Activated CD8-positive, alpha-beta T cell treated with anti-CD3 and anti-CD28 coated beads for 36 hours (primary cell): ENCODE measurements at regions not wholly inside any gene's neighbourhood (a gene's known extent, or its start where the extent isn't known, plus 50 kb on each side); places are given as distances from the start of the nearest gene placed in this dataset.
A peak's percentile ranks its signal among the peaks of the same experiment; 100 is the strongest.

Source experiments
- ATAC-seq: fragments of 200-7000 bp; cut with Tn5 transposase; one replicate; pipeline ENCODE4 v1.10.0; 2021; ENCODE audit warnings: mild to moderate bottlenecking, moderate library complexity
- CTCF ChIA-PET: fragments of 350-600 bp; sonication (Branson Sonifier 250); formaldehyde crosslinking; loops from one replicate; lab custom pipeline; 2021; ENCODE audit warnings: antibody characterized with exemption; lab: Charles Lee
- POLR2A ChIA-PET: fragments of 350-600 bp; sonication (Branson Sonifier 250); formaldehyde crosslinking; loops from one replicate; lab custom pipeline; 2021; ENCODE audit warnings: antibody characterized with exemption; lab: Charles Lee
- DNase-seq: peaks from one replicate; pipeline ENCODE4 v3.0.0-alpha.2; 2020
- H3K27ac Mint-ChIP-seq: one replicate; pipeline ENCODE4 v1.8.0; 2021; ENCODE audit warnings: mild to moderate bottlenecking, mixed read lengths
- H3K27me3 Mint-ChIP-seq: one replicate; pipeline ENCODE4 v1.8.0; 2021; ENCODE audit warnings: mixed read lengths
- H3K36me3 Mint-ChIP-seq: one replicate; pipeline ENCODE4 v1.8.0; 2021; ENCODE audit warnings: low read depth, mixed read lengths
- H3K4me1 Mint-ChIP-seq: one replicate; pipeline ENCODE4 v1.8.0; 2021; ENCODE audit warnings: low read depth, mixed read lengths
- H3K4me3 Mint-ChIP-seq: one replicate; pipeline ENCODE4 v1.8.0; 2021; ENCODE audit warnings: mild to moderate bottlenecking, moderate library complexity, mixed read lengths
- H3K9me3 Mint-ChIP-seq: one replicate; pipeline ENCODE4 v1.8.0; 2021; ENCODE audit warnings: mixed read lengths
- intact Hi-C: fragments of 100-400 bp; cut with micrococcal nuclease; formaldehyde crosslinking; loops from one replicate; pipeline ENCODE4 v1.10.0; 2022
- TF ChIP-seq, protein P1 (sequence below): fragments of 200-600 bp; IDR thresholded peaks from one replicate; pipeline ENCODE4 v1.8.0; 2022; ENCODE audit warnings: antibody characterized with exemption, mild to moderate bottlenecking

DNA sequence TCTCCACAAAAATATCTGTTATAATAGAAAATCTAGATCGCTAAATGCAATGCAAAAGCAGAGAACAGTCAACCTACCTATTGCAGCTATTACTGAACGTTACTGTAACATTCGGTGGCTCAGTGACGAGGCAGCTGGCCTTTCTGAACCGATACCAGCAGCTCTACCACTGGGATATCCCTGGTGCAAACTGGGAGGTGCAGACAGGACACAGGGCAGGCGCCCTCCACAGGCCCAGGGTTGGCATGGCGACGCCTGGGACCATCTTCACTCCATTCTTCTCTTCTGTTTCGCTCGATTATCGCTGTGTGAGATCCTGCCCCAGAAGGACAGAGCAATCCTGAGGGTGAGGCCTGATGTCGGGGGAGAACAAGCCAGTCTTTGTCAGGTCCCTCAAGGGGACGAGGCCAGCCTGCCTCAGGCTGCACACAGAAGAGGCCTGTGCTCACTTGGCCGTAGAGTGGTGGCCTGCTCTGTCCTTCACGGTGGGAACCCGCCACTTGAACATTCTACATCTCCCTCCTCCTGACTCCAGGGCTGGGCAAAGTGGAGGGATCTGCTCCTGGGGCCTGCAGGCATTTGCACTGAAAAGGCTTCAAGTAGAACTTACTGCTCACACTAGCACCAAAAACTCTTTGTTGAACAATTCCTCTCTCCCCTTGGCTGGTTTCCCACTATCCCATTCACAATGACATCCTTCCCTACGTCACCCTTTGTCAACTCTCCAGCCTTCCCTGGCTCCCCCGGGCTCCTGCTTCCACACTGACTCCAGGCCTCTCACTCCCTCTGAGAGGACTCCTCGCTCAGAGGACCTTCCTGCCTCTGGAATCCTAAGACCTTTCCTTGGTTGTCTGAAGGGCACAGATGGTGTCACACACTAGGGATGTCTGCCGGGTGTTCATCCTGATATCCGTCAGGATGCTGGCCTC, 49.7 kb downstream of the CYRIA start:
- Mint-ChIP-seq H3K9me3 (no peaks in the 10 kb centered on the region), H3K4me3 (no peak overlapping the region), H3K27me3 (peaks cover 3% of the 10 kb centered on the region), H3K36me3 (no peaks in the 10 kb centered on the region), H3K4me1 (no peaks in the 10 kb centered on the region), H3K27ac (no peak overlapping the region)
- ATAC-seq (no peak), DNase-seq (no peak)
- CTCF ChIA-PET, result interaction anchor here (1.0 to 1.2 kb wide), 2 partner anchors 7 to 45 kb away, joined by 3 to 4 read pairs; no protein-coding TSS in a partner anchor
- POLR2A ChIA-PET, result no interaction called here
- TF ChIP-seq, protein P1, sequence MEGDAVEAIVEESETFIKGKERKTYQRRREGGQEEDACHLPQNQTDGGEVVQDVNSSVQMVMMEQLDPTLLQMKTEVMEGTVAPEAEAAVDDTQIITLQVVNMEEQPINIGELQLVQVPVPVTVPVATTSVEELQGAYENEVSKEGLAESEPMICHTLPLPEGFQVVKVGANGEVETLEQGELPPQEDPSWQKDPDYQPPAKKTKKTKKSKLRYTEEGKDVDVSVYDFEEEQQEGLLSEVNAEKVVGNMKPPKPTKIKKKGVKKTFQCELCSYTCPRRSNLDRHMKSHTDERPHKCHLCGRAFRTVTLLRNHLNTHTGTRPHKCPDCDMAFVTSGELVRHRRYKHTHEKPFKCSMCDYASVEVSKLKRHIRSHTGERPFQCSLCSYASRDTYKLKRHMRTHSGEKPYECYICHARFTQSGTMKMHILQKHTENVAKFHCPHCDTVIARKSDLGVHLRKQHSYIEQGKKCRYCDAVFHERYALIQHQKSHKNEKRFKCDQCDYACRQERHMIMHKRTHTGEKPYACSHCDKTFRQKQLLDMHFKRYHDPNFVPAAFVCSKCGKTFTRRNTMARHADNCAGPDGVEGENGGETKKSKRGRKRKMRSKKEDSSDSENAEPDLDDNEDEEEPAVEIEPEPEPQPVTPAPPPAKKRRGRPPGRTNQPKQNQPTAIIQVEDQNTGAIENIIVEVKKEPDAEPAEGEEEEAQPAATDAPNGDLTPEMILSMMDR, result no peak
- intact Hi-C loops, result no loop called here

DNA sequence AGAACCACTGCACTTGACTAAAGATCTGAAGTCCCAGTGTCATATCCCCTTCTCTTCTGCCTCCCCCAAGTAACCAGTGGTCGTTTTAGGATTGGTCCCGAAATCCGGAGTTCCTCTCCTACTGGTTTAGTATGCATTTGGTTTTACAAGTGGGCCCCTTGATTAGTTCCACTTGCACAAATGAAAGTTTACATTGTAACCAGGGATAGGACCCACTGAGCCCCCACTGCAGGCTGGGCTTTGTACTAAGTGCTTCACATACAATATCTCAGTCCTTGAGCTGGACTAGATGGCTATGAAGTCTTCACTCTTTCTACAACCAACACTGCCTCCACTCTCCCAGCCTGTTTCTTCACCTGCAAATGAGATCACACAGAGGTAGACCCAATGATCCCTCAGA, 50.4 kb downstream of the CYRIA start:
- Mint-ChIP-seq H3K4me3 (no peak overlapping the region), H3K27ac (no peak overlapping the region), H3K27me3 (peaks cover 3% of the 10 kb centered on the region), H3K4me1 (no peaks in the 10 kb centered on the region), H3K9me3 (no peaks in the 10 kb centered on the region), H3K36me3 (no peaks in the 10 kb centered on the region)
- ATAC-seq (no peak), DNase-seq (no peak)
- TF ChIP-seq, protein P1, result no peak
- POLR2A ChIA-PET, result no interaction called here
- intact Hi-C loops, result no loop called here
- CTCF ChIA-PET, result interaction anchor here (1.2 to 4.5 kb wide), 2 partner anchors 46 to 142 kb away, joined by 3 to 41 read pairs; no protein-coding TSS in a partner anchor

DNA sequence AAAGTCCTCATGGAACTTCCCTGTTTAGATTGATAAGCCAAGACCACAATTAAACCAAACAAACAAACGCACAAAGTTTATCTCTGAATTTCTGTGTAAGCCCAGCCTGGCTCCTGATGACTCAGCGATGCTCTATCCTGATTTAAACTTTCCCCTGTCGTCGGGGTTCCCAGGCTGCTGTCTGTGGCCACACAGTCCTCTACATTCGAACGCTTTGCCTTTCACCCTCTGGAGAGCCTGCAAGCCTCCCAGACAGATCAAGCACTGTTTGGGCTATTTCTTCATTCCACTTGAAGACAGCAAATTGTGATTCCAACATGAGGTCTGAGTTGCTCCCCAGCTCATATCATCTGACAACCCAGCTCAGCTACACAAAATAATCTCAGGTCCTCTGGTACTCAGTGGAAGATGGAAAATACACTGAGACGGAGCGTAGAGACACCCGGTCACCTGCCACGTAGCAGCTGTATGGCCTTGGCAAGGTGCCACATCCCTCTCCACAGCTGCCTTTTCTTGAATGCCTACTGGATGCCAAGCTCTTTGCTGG, 51.2 kb downstream of the CYRIA start:
- Mint-ChIP-seq H3K27ac (no peak overlapping the region), H3K4me1 (no peaks in the 10 kb centered on the region), H3K9me3 (no peaks in the 10 kb centered on the region), H3K27me3 (peaks cover 3% of the 10 kb centered on the region), H3K4me3 (no peak overlapping the region), H3K36me3 (no peaks in the 10 kb centered on the region)
- TF ChIP-seq, protein P1, result no peak
- DNase-seq, result no peak
- intact Hi-C loops, result no loop called here
- CTCF ChIA-PET, result interaction anchor here (1.2 to 4.5 kb wide), 3 partner anchors 47 to 674 kb away, joined by 3 to 41 read pairs (median 3); partner anchors contain the start of gene MYCN
- POLR2A ChIA-PET, result no interaction called here
- no peak for ATAC-seq

DNA sequence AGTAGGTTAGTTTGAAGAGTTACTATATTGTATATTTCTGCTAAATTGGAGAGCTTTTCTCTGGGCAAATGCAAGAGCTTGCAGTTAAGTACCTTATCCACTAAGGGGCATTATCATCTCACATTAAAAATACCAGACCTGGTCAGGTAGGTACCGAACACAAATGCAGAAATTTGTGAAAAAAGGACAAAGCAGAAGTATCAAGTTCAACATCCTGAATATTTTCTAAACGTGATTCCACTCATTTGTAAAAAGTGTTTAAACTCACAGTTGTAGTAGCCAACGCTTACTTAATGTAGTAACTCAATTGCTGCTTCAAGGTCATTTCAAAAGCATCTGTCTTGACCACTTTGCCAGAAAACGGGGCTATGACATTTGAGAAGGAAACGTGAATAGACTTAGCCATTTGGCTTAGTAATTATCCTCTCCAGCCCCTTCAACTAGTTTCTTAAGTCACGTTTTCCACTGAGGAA, 52.1 kb downstream of the CYRIA start:
- Mint-ChIP-seq H3K9me3 (no peaks in the 10 kb centered on the region), H3K36me3 (no peaks in the 10 kb centered on the region), H3K4me1 (peaks cover 3% of the 10 kb centered on the region), H3K27me3 (peaks cover 3% of the 10 kb centered on the region), H3K27ac (no peak overlapping the region), H3K4me3 (no peak overlapping the region)
- intact Hi-C loops, result no loop called here
- no peak for ATAC-seq
- CTCF ChIA-PET, result interaction anchor here (0.6 to 4.5 kb wide), 4 partner anchors 8 to 674 kb away, joined by 3 to 41 read pairs (median 4); partner anchors contain the start of gene MYCN
- POLR2A ChIA-PET, result no interaction called here
- DNase-seq, result no peak
- TF ChIP-seq, protein P1, result peak; percentile 46
